ENCODE measurements at regions not wholly inside any gene's neighbourhood (a gene's known extent, or its start where the extent isn't known, plus 50 kb on each side); places are given as distances from the start of the nearest gene placed in this dataset.

GRCh38 chr17:34113089-34113488 is 142.0 kb upstream of the CCL2 start:
- DNase-seq: no peak

GRCh38 chr17:34114174-34114573 is 140.9 kb upstream of the CCL2 start:
- no peak for DNase-seq

GRCh38 chr17:34116306-34116705 is 138.8 kb upstream of the CCL2 start:
- DNase-seq: no peak

- DNase-seq: no peak
Measured at GRCh38 chr17:34117332-34117731, 137.8 kb upstream of the CCL2 start.

- no peak for DNase-seq
Measured at GRCh38 chr17:34117811-34118210, 137.3 kb upstream of the CCL2 start.

- no peak for DNase-seq
Measured at GRCh38 chr17:34118564-34118963, 136.5 kb upstream of the CCL2 start.

GRCh38 chr17:34121311-34121710 is 133.8 kb upstream of the CCL2 start:
- no peak for DNase-seq

GRCh38 chr17:34122515-34122914 is 132.6 kb upstream of the CCL2 start:
- DNase-seq: no peak

GRCh38 chr17:34125010-34125409 is 130.1 kb upstream of the CCL2 start:
- DNase-seq: no peak

GRCh38 chr17:34125921-34126320 is 129.2 kb upstream of the CCL2 start:
- DNase-seq: no peak

GRCh38 chr17:34126496-34126895 is 128.6 kb upstream of the CCL2 start:
- no peak for DNase-seq

GRCh38 chr17:34126965-34127364 is 128.1 kb upstream of the CCL2 start:
- DNase-seq: no peak

- DNase-seq: no peak
Measured at GRCh38 chr17:34130544-34130943, 124.5 kb upstream of the CCL2 start.

GRCh38 chr17:34131386-34131785 is 123.7 kb upstream of the CCL2 start:
- DNase-seq: no peak

- DNase-seq: no peak
Measured at GRCh38 chr17:34133350-34133749, 121.7 kb upstream of the CCL2 start.

GRCh38 chr17:34135841-34136240 is 119.2 kb upstream of the CCL2 start:
- DNase-seq: no peak

- no peak for DNase-seq
Measured at GRCh38 chr17:34140006-34140405, 115.1 kb upstream of the CCL2 start.

- no peak for DNase-seq
Measured at GRCh38 chr17:34141590-34141989, 113.5 kb upstream of the CCL2 start.

- no peak for DNase-seq
Measured at GRCh38 chr17:34143430-34143829, 111.7 kb upstream of the CCL2 start.

GRCh38 chr17:34146440-34147043 is 108.5 kb upstream of the CCL2 start:
- DNase-seq: peak; percentile 72 to 73

- DNase-seq: no peak
Measured at GRCh38 chr17:34151102-34151501, 104.0 kb upstream of the CCL2 start.

- no peak for DNase-seq
Measured at GRCh38 chr17:34153991-34154390, 101.1 kb upstream of the CCL2 start.

GRCh38 chr17:34154961-34155730 is 99.9 kb upstream of the CCL2 start:
- DNase-seq: peak in 1 of 2 experiments; percentile 18

GRCh38 chr17:34155947-34156346 is 99.1 kb upstream of the CCL2 start:
- no peak for DNase-seq

- DNase-seq: no peak
Measured at GRCh38 chr17:34156401-34156740, 98.7 kb upstream of the CCL2 start.
